ENCODE measurements at regions not wholly inside any gene's neighbourhood (a gene's known extent, or its start where the extent isn't known, plus 50 kb on each side); places are given as distances from the start of the nearest gene placed in this dataset.

GRCh38 chr10:4070921-4071660, 286.1 kb upstream of the KLF6 start:
- TF ChIP-seq KAT7 (CRISPR knock-in tag; IDR thresholded peaks at IDR 0.05; ENCODE audit: borderline replicate concordance) (no peak), USF2 (CRISPR knock-in tag; IDR thresholded peaks at IDR 0.05) (no peak), CREB1 (CRISPR knock-in tag; IDR thresholded peaks at IDR 0.05) (no peak), MAX (CRISPR knock-in tag; IDR thresholded peaks at IDR 0.05) (no peak), ATF1 (CRISPR knock-in tag; IDR thresholded peaks at IDR 0.05) (no peak), CTCF (IDR thresholded peaks at IDR 0.05) (no peak), USF1 (CRISPR knock-in tag; IDR thresholded peaks at IDR 0.05) (no peak), AR (CRISPR knock-in tag; IDR thresholded peaks at IDR 0.05) (no peak), GABPB1 (CRISPR knock-in tag; IDR thresholded peaks at IDR 0.05) (no peak), ELF4 (CRISPR knock-in tag; IDR thresholded peaks at IDR 0.05; ENCODE audit: low read depth) (no peak), TP53 (CRISPR knock-in tag; IDR thresholded peaks at IDR 0.05) (no peak), E2F1 (CRISPR knock-in tag; IDR thresholded peaks at IDR 0.05) (no peak)
